Endothelial cell (in vitro differentiated cells): ENCODE measurements at regions not wholly inside any gene's neighbourhood (a gene's known extent, or its start where the extent isn't known, plus 50 kb on each side); places are given as distances from the start of the nearest gene placed in this dataset.

ENCODE experiments used
- DNase-seq: peaks from one replicate; pipeline ENCODE4 v3.0.0; 2021; ENCODE audit warnings: low spot score
- H3K27ac Mint-ChIP-seq: one replicate; pipeline ENCODE4 v1.8.0; 2021; ENCODE audit warnings: mixed read lengths, inconsistent platforms; ENCODE audit not compliant: unreplicated experiment
- H3K27me3 Mint-ChIP-seq: one replicate; pipeline ENCODE4 v1.8.0; 2021; ENCODE audit warnings: mild to moderate bottlenecking, moderate library complexity, mixed read lengths, inconsistent platforms; ENCODE audit not compliant: unreplicated experiment
- H3K36me3 Mint-ChIP-seq: one replicate; pipeline ENCODE4 v1.8.0; 2021; ENCODE audit warnings: mild to moderate bottlenecking, low read depth, mixed read lengths, inconsistent platforms; ENCODE audit not compliant: unreplicated experiment
- H3K4me1 Mint-ChIP-seq: one replicate; pipeline ENCODE4 v1.8.0; 2021; ENCODE audit warnings: mild to moderate bottlenecking, mixed read lengths, inconsistent platforms; ENCODE audit not compliant: unreplicated experiment
- H3K4me3 Mint-ChIP-seq: one replicate; pipeline ENCODE4 v1.8.0; 2021; ENCODE audit warnings: mild to moderate bottlenecking, mixed read lengths, inconsistent platforms; ENCODE audit not compliant: unreplicated experiment
- H3K9me3 Mint-ChIP-seq: one replicate; pipeline ENCODE4 v1.8.0; 2021; ENCODE audit warnings: mixed read lengths, inconsistent platforms; ENCODE audit not compliant: unreplicated experiment
- CTCF ChIP-seq: fragments of 200-600 bp; sonication (generic); IDR thresholded peaks from one replicate; pipeline ENCODE4 v1.5.0; 2021; ENCODE audit warnings: antibody characterized with exemption; ENCODE audit not compliant: unreplicated experiment

GRCh38 chr20:12315652-12316051 lies 398.0 kb downstream of the BTBD3 start:
- no peak for DNase-seq
- no peaks in the 10 kb centered on the region for H3K9me3 Mint-ChIP-seq
- H3K27ac Mint-ChIP-seq = no peak overlapping the region
- H3K36me3 Mint-ChIP-seq = no peaks in the 10 kb centered on the region
- no peaks in the 10 kb centered on the region for H3K27me3 Mint-ChIP-seq
- peaks cover 5% of the 10 kb centered on the region for H3K4me1 Mint-ChIP-seq
- no peak for TF ChIP-seq CTCF
- H3K4me3 Mint-ChIP-seq = no peak overlapping the region

GRCh38 chr20:12316794-12317193 lies 399.1 kb downstream of the BTBD3 start:
- Mint-ChIP-seq H3K9me3 (no peaks in the 10 kb centered on the region), H3K27ac (no peak overlapping the region), H3K4me3 (no peak overlapping the region), H3K4me1 (peaks cover 10% of the 10 kb centered on the region), H3K27me3 (no peaks in the 10 kb centered on the region), H3K36me3 (no peaks in the 10 kb centered on the region)
- TF ChIP-seq CTCF = no peak
- DNase-seq = no peak

GRCh38 chr20:12317433-12317832 lies 399.7 kb downstream of the BTBD3 start:
- no peak overlapping the region for H3K4me3 Mint-ChIP-seq
- H3K9me3 Mint-ChIP-seq = no peaks in the 10 kb centered on the region
- TF ChIP-seq CTCF = no peak
- no peaks in the 10 kb centered on the region for H3K27me3 Mint-ChIP-seq
- H3K36me3 Mint-ChIP-seq = no peaks in the 10 kb centered on the region
- H3K27ac Mint-ChIP-seq = no peak overlapping the region
- DNase-seq = no peak
- H3K4me1 Mint-ChIP-seq = peaks cover 12% of the 10 kb centered on the region

GRCh38 chr20:12318043-12318442 lies 400.4 kb downstream of the BTBD3 start:
- no peak overlapping the region for H3K27ac Mint-ChIP-seq
- TF ChIP-seq CTCF = no peak
- H3K9me3 Mint-ChIP-seq = no peaks in the 10 kb centered on the region
- no peak for DNase-seq
- peaks cover 12% of the 10 kb centered on the region for H3K4me1 Mint-ChIP-seq
- H3K27me3 Mint-ChIP-seq = no peaks in the 10 kb centered on the region
- no peaks in the 10 kb centered on the region for H3K36me3 Mint-ChIP-seq
- no peak overlapping the region for H3K4me3 Mint-ChIP-seq

GRCh38 chr20:12321736-12322135 lies 404.0 kb downstream of the BTBD3 start:
- Mint-ChIP-seq H3K27me3 (no peaks in the 10 kb centered on the region), H3K9me3 (no peaks in the 10 kb centered on the region), H3K4me3 (no peak overlapping the region), H3K36me3 (no peaks in the 10 kb centered on the region), H3K27ac (no peak overlapping the region), H3K4me1 (peaks cover 11% of the 10 kb centered on the region)
- no peak for TF ChIP-seq CTCF
- DNase-seq = no peak
